AG09319 (cell line): ENCODE measurements at regions not wholly inside any gene's neighbourhood (a gene's known extent, or its start where the extent isn't known, plus 50 kb on each side); places are given as distances from the start of the nearest gene placed in this dataset.

Experiments used
- DNase-seq: peaks from one replicate; pipeline ENCODE4 v3.0.0-alpha.2; 2010; ENCODE audit warnings: low read depth; ENCODE audit errors: extremely low read depth
- CTCF ChIP-seq: IDR thresholded peaks from 2 replicates; pipeline ENCODE4 v1.5.1; 2011; ENCODE audit warnings: low read depth, mild to moderate bottlenecking, inconsistent platforms, low read length, moderate library complexity

GRCh38 chr17:71909155-71909554 is 211.7 kb upstream of the SOX9 start:
- no peak for DNase-seq
- TF ChIP-seq CTCF, result no peak

GRCh38 chr17:71910002-71910401 is 210.8 kb upstream of the SOX9 start:
- no peak for DNase-seq
- TF ChIP-seq CTCF, result no peak

GRCh38 chr17:71914042-71914441 is 206.8 kb upstream of the SOX9 start:
- no peak for TF ChIP-seq CTCF
- no peak for DNase-seq

- TF ChIP-seq CTCF, result no peak
- no peak for DNase-seq
Measured at GRCh38 chr17:71914812-71915211, 206.0 kb upstream of the SOX9 start.

GRCh38 chr17:71917715-71918114 is 203.1 kb upstream of the SOX9 start:
- TF ChIP-seq CTCF, result no peak
- DNase-seq, result no peak

GRCh38 chr17:71919186-71919585 is 201.6 kb upstream of the SOX9 start:
- TF ChIP-seq CTCF, result no peak

GRCh38 chr17:71919896-71920295 is 200.9 kb upstream of the SOX9 start:
- no peak for DNase-seq
- TF ChIP-seq CTCF, result no peak

More at GRCh38 chr17:71919186-71919585, 201.6 kb upstream of the SOX9 start:
- no peak for DNase-seq

GRCh38 chr17:71921796-71922195 is 199.0 kb upstream of the SOX9 start:
- no peak for TF ChIP-seq CTCF
- DNase-seq, result no peak
